ENCODE measurements at regions not wholly inside any gene's neighbourhood (a gene's known extent, or its start where the extent isn't known, plus 50 kb on each side); places are given as distances from the start of the nearest gene placed in this dataset.

DNA sequence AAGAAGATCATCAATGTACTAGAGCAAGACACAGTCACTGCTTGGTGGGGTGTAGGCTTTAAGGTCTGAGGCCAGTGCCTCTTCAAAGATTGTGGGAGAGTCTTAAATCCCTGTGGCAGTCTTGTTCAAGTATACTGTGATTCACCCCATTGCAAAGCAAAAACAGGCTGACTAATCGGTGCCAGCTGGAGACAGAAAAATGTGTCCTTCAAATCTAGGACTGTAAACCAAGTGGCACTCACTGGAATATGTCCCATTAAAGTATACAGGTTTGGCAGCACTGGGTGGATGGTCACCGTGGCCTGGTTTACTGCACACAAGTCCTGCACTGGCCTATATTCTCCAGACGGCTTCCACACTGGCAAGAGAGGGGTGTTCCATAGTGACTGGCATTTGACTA lies 1315.3 kb downstream of the TMEM121 start:
- H3K36me3 Mint-ChIP-seq (ENCODE audit: low read depth): no peaks in the 10 kb centered on the region
- H3K4me3 Mint-ChIP-seq: no peak overlapping the region
- H3K9me3 Mint-ChIP-seq: peaks cover 98% of the 10 kb centered on the region
- H3K27ac Mint-ChIP-seq: no peak overlapping the region
- H3K27me3 Mint-ChIP-seq (ENCODE audit: low read depth, poor library complexity): no peaks in the 10 kb centered on the region
- no peak for DNase-seq
- TF ChIP-seq, protein P1, sequence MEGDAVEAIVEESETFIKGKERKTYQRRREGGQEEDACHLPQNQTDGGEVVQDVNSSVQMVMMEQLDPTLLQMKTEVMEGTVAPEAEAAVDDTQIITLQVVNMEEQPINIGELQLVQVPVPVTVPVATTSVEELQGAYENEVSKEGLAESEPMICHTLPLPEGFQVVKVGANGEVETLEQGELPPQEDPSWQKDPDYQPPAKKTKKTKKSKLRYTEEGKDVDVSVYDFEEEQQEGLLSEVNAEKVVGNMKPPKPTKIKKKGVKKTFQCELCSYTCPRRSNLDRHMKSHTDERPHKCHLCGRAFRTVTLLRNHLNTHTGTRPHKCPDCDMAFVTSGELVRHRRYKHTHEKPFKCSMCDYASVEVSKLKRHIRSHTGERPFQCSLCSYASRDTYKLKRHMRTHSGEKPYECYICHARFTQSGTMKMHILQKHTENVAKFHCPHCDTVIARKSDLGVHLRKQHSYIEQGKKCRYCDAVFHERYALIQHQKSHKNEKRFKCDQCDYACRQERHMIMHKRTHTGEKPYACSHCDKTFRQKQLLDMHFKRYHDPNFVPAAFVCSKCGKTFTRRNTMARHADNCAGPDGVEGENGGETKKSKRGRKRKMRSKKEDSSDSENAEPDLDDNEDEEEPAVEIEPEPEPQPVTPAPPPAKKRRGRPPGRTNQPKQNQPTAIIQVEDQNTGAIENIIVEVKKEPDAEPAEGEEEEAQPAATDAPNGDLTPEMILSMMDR (IDR thresholded peaks at IDR 0.05): no peak
- no peaks in the 10 kb centered on the region for H3K4me1 Mint-ChIP-seq

DNA sequence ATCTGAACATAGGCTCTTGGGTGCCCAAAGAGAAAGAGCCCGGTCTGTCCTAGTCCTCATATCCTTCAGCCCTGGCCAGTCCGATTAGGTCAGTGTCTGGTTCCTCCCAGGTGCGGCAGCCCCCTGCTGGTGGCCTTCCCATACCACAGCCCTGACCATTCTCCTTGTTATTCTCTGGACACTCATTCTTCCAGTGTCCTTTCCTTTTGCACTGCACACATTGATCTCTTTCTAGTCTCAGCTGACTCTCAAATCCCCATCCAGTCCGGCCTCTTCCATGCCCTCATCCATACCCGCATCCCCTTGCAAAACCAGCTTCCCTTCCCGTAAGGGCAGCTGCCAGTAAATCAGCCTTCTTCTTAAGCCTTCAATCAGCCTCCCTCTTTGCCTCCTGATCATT lies 1316.3 kb downstream of the TMEM121 start:
- H3K4me1 Mint-ChIP-seq: no peaks in the 10 kb centered on the region
- TF ChIP-seq, protein P1 (IDR thresholded peaks at IDR 0.05): no peak
- no peak for DNase-seq
- no peak overlapping the region for H3K4me3 Mint-ChIP-seq
- H3K27ac Mint-ChIP-seq: no peak overlapping the region
- no peaks in the 10 kb centered on the region for H3K27me3 Mint-ChIP-seq (ENCODE audit: low read depth, poor library complexity)
- H3K36me3 Mint-ChIP-seq (ENCODE audit: low read depth): no peaks in the 10 kb centered on the region
- peaks cover 98% of the 10 kb centered on the region for H3K9me3 Mint-ChIP-seq

DNA sequence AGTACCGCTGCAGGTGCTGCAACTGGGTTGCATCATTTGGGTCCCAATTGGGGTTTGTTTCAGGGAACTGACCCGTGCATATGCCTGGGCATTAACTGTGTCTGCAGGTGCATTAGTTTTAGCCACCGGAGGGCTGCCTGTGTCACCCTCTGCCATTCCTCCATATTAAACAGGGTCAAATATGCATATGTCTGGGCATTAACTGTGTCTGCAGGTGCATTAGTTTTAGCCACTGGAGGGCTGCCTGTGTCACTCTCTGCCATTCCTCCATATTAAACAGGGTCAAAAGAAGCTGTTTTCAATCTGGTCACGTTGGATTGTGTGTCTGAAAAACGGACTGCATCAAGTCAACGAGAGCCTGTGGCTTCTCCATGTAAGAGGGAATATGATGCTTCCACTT lies 1317.0 kb downstream of the TMEM121 start:
- Mint-ChIP-seq H3K36me3 (ENCODE audit: low read depth) (no peaks in the 10 kb centered on the region), H3K9me3 (peaks cover 98% of the 10 kb centered on the region), H3K27ac (no peak overlapping the region), H3K4me1 (no peaks in the 10 kb centered on the region), H3K27me3 (ENCODE audit: low read depth, poor library complexity) (no peaks in the 10 kb centered on the region), H3K4me3 (no peak overlapping the region)
- no peak for DNase-seq
- TF ChIP-seq, protein P1 (IDR thresholded peaks at IDR 0.05): no peak

DNA sequence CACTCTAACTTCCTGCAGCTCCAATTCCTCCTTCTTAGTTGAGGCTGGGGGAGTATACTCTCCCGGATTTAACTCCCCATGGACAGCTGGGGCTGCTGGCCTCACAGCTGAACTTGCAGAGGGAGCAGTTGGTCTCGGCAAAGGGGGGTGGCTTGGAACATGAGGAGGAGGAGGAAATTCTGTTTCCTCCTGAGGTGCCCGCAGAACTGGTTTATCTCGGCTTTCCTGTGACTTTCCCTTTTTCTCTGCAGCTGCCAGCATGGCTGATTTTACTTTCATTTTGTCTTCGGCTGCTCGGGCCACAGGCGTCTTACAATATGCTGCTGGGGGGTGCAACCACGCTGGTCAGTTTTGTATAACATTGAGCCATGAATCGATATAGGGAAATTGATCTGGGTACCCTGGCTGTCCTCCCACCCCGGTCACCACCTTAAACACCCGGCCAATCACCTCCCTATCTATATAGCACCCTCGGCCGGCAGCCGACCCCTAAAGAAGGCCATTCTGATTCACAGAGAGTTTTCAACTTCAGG lies 1317.6 kb downstream of the TMEM121 start:
- TF ChIP-seq, protein P1 (IDR thresholded peaks at IDR 0.05): no peak
- H3K27me3 Mint-ChIP-seq (ENCODE audit: low read depth, poor library complexity): no peaks in the 10 kb centered on the region
- H3K4me1 Mint-ChIP-seq: no peaks in the 10 kb centered on the region
- no peaks in the 10 kb centered on the region for H3K36me3 Mint-ChIP-seq (ENCODE audit: low read depth)
- H3K9me3 Mint-ChIP-seq: peaks cover 98% of the 10 kb centered on the region
- DNase-seq: no peak
- H3K27ac Mint-ChIP-seq: no peak overlapping the region
- no peak overlapping the region for H3K4me3 Mint-ChIP-seq

DNA sequence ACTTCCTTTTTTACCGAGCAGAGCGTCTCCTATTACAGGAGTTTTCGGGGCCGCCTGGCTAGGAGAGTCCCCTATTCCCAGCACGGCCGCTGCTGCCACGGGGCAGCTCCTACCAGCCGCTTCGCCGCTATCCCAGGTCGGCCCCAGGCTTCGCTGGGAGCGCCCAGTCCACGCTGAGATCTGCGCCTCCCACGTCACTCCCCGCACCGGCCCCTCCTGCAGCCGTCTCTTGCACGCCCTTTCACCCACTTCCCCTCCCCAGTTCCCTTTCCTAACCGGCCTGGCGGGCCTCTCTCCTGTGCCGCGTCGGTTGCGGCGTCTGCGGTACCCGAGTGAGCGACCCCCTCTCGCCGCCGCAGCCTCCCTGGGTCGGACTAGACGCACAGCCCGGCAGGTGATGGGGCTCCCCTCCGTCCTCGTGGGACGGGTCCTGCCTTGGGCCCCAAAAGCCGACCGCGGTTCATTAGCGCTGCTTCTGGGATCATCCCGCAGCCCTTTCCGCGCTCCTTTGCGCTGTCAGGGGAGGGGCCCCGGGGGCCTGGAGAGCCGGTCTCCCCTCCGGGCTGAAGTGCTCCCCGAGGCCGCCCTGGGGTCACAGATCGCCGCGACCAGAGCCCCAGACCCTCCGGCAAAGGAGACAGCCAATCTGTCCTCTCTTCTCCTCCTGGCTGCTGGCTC lies 1318.4 kb downstream of the TMEM121 start:
- no peaks in the 10 kb centered on the region for H3K4me1 Mint-ChIP-seq
- H3K4me3 Mint-ChIP-seq: no peak overlapping the region
- H3K27me3 Mint-ChIP-seq (ENCODE audit: low read depth, poor library complexity): no peaks in the 10 kb centered on the region
- no peaks in the 10 kb centered on the region for H3K36me3 Mint-ChIP-seq (ENCODE audit: low read depth)
- TF ChIP-seq, protein P1 (IDR thresholded peaks at IDR 0.05): no peak
- no peak overlapping the region for H3K27ac Mint-ChIP-seq
- peaks cover 98% of the 10 kb centered on the region for H3K9me3 Mint-ChIP-seq
- DNase-seq: no peak
